ENCODE measurements at regions not wholly inside any gene's neighbourhood (a gene's known extent, or its start where the extent isn't known, plus 50 kb on each side); places are given as distances from the start of the nearest gene placed in this dataset.

DNA sequence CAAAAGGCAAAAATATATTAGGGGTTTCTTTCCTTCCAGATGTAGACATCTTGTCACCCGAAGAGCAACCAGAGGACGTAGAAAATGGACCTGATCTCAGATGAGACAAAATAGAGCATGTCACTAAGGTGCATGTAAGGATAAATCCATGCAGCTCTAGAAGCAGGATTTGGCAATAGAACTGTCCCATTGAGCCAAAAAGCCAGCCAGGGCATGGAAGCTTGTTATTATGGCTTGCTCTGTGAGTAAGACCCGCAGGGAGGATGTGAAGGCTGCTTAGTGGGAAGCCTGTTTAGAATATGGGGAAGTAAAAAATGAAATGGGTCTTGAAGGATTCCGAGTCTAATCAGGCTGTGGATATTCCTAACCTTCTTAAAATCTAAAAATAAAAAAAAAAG, 165.6 kb upstream of the MPDZ start:
- no peaks in the 10 kb centered on the region for H3K9me3 ChIP-seq (ENCODE audit: control insufficient read depth in 4 of 4, low read length in 3 of 4)
- no peak overlapping the region for H3K4me3 ChIP-seq (ENCODE audit: low read depth in 1 of 3, low read length in 3 of 3)
- no peak overlapping the region for H3K9ac ChIP-seq (ENCODE audit: low read depth in 1 of 2, low read length in 2 of 2)
- H3K36me3 ChIP-seq (ENCODE audit: control insufficient read depth in 4 of 4, insufficient read depth in 3 of 4, low read depth in 1 of 4, low read length in 3 of 4) = no peaks in the 10 kb centered on the region
- H3K27me3 ChIP-seq (ENCODE audit: control insufficient read depth in 4 of 4, insufficient read depth in 4 of 4, low read length in 3 of 4) = no peaks in the 10 kb centered on the region
- 72% methylated on average over 4 of the region's 4 CpGs for WGBS
- no peaks in the 10 kb centered on the region for H3K4me1 ChIP-seq (ENCODE audit: control insufficient read depth in 4 of 4, insufficient read depth in 4 of 4, low read length in 3 of 4)
- no peak for TF ChIP-seq YY1 (IDR thresholded peaks at IDR 0.05)
- H3K27ac ChIP-seq (ENCODE audit: low read depth in 1 of 2, low read length in 2 of 2) = no peak overlapping the region
- no peak for DNase-seq (ENCODE audit: low spot score)

- H3K4me1 ChIP-seq (ENCODE audit: control insufficient read depth in 4 of 4, insufficient read depth in 4 of 4, low read length in 3 of 4) = no peaks in the 10 kb centered on the region
- no peaks in the 10 kb centered on the region for H3K27me3 ChIP-seq (ENCODE audit: control insufficient read depth in 4 of 4, insufficient read depth in 4 of 4, low read length in 3 of 4)
- no peak overlapping the region for H3K27ac ChIP-seq (ENCODE audit: low read depth in 1 of 2, low read length in 2 of 2)
- WGBS = 72% methylated on average over 10 of the region's 10 CpGs
- H3K9ac ChIP-seq (ENCODE audit: low read depth in 1 of 2, low read length in 2 of 2) = no peak overlapping the region
- TF ChIP-seq REST (IDR thresholded peaks at IDR 0.05) = no peak
- TF ChIP-seq NR2F2 (IDR thresholded peaks at IDR 0.05) = no peak
- no peak for TF ChIP-seq ZBTB33 (IDR thresholded peaks at IDR 0.05)
- no peak for TF ChIP-seq ATF3 (IDR thresholded peaks at IDR 0.05)
- no peak for TF ChIP-seq EGR1 (IDR thresholded peaks at IDR 0.05; ENCODE audit: low read depth in 2 of 2)
- no peak for TF ChIP-seq TAF1 (conservative IDR thresholded peaks at IDR 0.05)
- TF ChIP-seq FOXA2 (IDR thresholded peaks at IDR 0.05) = no peak
- TF ChIP-seq, protein P1, sequence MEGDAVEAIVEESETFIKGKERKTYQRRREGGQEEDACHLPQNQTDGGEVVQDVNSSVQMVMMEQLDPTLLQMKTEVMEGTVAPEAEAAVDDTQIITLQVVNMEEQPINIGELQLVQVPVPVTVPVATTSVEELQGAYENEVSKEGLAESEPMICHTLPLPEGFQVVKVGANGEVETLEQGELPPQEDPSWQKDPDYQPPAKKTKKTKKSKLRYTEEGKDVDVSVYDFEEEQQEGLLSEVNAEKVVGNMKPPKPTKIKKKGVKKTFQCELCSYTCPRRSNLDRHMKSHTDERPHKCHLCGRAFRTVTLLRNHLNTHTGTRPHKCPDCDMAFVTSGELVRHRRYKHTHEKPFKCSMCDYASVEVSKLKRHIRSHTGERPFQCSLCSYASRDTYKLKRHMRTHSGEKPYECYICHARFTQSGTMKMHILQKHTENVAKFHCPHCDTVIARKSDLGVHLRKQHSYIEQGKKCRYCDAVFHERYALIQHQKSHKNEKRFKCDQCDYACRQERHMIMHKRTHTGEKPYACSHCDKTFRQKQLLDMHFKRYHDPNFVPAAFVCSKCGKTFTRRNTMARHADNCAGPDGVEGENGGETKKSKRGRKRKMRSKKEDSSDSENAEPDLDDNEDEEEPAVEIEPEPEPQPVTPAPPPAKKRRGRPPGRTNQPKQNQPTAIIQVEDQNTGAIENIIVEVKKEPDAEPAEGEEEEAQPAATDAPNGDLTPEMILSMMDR (IDR thresholded peaks at IDR 0.05; ENCODE audit: low read depth, low read length, missing input control) = no peak
- TF ChIP-seq HNF4A (conservative IDR thresholded peaks at IDR 0.05) = no peak
- no peak for DNase-seq (ENCODE audit: low spot score)
- no peaks in the 10 kb centered on the region for H3K9me3 ChIP-seq (ENCODE audit: control insufficient read depth in 4 of 4, low read length in 3 of 4)
- no peaks in the 10 kb centered on the region for H3K36me3 ChIP-seq (ENCODE audit: control insufficient read depth in 4 of 4, insufficient read depth in 3 of 4, low read depth in 1 of 4, low read length in 3 of 4)
- H3K4me3 ChIP-seq (ENCODE audit: low read depth in 1 of 3, low read length in 3 of 3) = no peak overlapping the region
Measured at GRCh38 chr9:13444245-13445102, 165.0 kb upstream of the MPDZ start.
